ENCODE measurements at regions not wholly inside any gene's neighbourhood (a gene's known extent, or its start where the extent isn't known, plus 50 kb on each side); places are given as distances from the start of the nearest gene placed in this dataset.

DNA sequence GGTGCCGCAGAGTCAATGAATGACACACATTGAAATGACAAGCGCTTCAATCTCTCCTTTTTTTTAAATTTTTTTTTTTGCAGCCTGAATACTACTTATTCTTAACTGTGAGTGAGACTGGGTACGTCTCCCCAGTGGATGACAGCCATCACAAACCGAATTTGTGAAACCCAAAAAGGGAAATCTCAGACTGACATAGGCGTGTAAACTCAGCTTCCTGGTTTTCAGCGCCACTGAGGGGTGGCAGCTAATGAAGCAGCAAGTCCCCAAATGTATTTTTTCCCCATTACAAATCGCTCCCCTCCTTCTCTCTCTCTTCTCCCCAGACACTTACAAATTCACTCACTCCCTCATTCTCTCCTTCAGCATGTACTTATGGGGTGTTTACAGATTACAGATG is 196.0 kb downstream of the MAF start:
- in situ Hi-C loops (cut with HindIII; ENCODE audit: low sequenced_read_pairs), result no loop called here
- TF ChIP-seq, protein P1, sequence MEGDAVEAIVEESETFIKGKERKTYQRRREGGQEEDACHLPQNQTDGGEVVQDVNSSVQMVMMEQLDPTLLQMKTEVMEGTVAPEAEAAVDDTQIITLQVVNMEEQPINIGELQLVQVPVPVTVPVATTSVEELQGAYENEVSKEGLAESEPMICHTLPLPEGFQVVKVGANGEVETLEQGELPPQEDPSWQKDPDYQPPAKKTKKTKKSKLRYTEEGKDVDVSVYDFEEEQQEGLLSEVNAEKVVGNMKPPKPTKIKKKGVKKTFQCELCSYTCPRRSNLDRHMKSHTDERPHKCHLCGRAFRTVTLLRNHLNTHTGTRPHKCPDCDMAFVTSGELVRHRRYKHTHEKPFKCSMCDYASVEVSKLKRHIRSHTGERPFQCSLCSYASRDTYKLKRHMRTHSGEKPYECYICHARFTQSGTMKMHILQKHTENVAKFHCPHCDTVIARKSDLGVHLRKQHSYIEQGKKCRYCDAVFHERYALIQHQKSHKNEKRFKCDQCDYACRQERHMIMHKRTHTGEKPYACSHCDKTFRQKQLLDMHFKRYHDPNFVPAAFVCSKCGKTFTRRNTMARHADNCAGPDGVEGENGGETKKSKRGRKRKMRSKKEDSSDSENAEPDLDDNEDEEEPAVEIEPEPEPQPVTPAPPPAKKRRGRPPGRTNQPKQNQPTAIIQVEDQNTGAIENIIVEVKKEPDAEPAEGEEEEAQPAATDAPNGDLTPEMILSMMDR (IDR thresholded peaks at IDR 0.05; ENCODE audit: low read depth, low read length), result no peak
- H3K4me3 ChIP-seq (ENCODE audit: low read depth, low read length), result no peak overlapping the region
- DNase-seq (ENCODE audit: low read depth, low spot score), result no peak

DNA sequence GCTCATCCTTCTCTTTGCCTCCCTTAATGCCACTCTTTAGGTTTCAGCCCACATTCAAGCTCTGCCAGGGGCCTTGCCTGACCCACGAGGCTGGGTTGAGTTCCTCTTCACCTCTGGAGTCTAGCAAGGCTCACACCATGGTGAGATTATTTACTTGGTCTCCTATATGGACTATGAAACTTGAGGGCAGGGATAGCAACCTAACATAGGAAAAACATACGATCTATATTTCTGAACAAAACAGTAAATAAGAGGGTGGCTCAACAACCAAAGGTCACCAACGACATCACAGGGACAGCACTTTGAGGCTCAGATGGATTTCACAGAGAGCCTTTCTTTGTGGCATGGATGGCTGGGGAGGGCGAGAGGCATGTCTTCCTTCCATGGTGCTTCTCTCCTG is 197.0 kb downstream of the MAF start:
- TF ChIP-seq, protein P1 (IDR thresholded peaks at IDR 0.05; ENCODE audit: low read depth, low read length), result no peak
- no peak for DNase-seq (ENCODE audit: low read depth, low spot score)
- no peak overlapping the region for H3K4me3 ChIP-seq (ENCODE audit: low read depth, low read length)
- in situ Hi-C loops (cut with HindIII; ENCODE audit: low sequenced_read_pairs), result no loop called here

DNA sequence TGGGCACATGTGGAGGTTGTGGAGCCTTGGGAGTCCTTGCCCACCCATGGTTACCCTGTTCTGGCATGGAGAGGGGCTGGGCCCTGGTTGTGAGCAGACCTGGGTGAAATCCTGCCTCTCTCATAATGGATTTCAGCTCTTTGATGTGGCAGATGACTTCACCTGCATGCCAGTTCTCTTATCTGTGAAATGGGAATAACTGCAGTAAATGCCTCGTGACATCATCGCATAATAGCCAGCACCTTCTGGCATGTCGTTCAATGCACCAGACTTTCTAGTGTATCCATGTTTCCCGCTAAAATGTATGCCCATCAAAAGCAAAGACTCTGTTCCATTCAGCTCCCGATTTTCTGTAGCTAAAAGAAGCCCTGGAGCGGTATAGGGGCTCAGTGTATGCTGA is 197.6 kb downstream of the MAF start:
- H3K4me3 ChIP-seq (ENCODE audit: low read depth, low read length), result no peak overlapping the region
- DNase-seq (ENCODE audit: low read depth, low spot score), result no peak
- in situ Hi-C loops (cut with HindIII; ENCODE audit: low sequenced_read_pairs), result no loop called here
- TF ChIP-seq, protein P1 (IDR thresholded peaks at IDR 0.05; ENCODE audit: low read depth, low read length), result no peak

DNA sequence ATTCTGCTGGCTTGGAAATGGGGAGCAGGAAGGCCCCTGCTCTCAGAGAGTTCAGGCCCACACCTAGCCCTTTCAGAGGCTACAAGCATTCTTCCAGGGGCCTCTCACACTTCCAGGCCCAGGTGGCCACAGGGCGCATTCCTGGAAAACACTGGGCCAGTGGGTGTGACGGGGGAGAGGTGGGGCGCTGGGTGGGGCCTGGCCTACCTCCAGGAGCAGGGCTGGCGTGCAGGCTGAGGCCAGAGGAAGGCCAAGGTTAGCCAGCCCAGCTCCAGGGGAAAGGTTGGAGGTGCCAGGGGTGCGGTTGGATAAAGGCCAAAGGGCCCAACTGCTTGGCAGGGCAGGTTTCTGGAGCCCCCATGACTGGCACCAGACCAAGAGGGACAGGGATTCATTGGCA is 198.2 kb downstream of the MAF start:
- in situ Hi-C loops (cut with HindIII; ENCODE audit: low sequenced_read_pairs), result no loop called here
- TF ChIP-seq, protein P1 (IDR thresholded peaks at IDR 0.05; ENCODE audit: low read depth, low read length), result no peak
- no peak overlapping the region for H3K4me3 ChIP-seq (ENCODE audit: low read depth, low read length)
- no peak for DNase-seq (ENCODE audit: low read depth, low spot score)

DNA sequence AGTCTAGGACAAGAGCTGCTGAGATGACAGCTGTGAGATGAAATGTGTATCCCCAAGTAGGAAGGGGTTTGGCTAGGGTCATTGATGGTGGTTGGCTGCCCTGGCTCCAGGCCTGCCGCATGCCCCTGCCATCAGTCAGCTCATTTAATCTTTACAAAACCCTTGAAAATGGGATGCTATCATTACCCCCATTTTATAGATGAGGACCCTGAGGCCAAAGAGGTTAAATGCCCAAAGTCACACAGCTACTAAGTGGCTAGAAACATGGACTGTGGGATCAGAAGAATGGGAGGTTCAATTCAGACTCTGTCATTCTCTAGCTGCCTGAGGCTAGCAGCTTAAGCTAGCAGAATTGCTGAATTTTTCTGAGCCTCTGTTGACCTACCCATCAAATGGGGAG is 198.8 kb downstream of the MAF start:
- H3K4me3 ChIP-seq (ENCODE audit: low read depth, low read length), result no peak overlapping the region
- TF ChIP-seq, protein P1 (IDR thresholded peaks at IDR 0.05; ENCODE audit: low read depth, low read length), result no peak
- in situ Hi-C loops (cut with HindIII; ENCODE audit: low sequenced_read_pairs), result no loop called here
- no peak for DNase-seq (ENCODE audit: low read depth, low spot score)

DNA sequence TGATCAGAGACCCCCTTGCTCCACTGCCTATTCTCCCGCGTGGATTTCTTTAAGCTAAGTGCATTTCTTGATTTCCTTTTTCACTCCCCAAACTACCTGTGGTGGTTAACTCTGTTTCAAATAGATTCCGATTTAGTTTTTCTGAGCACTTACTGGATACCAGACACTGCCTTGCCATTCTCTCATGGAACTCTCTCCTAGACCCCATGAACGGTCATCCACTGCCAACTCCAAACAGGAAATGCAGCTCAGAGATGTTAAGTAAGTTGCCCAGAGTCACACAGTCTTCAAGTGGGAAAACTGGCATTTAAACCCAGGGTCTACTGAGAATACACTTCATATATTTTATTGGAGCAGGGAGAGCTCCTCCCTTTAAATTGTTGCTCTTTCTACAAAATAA is 199.4 kb downstream of the MAF start:
- no peak for DNase-seq (ENCODE audit: low read depth, low spot score)
- in situ Hi-C loops (cut with HindIII; ENCODE audit: low sequenced_read_pairs), result no loop called here
- H3K4me3 ChIP-seq (ENCODE audit: low read depth, low read length), result no peak overlapping the region
- TF ChIP-seq, protein P1 (IDR thresholded peaks at IDR 0.05; ENCODE audit: low read depth, low read length), result no peak
